ENCODE measurements at regions not wholly inside any gene's neighbourhood (a gene's known extent, or its start where the extent isn't known, plus 50 kb on each side); places are given as distances from the start of the nearest gene placed in this dataset.
A peak's percentile ranks its signal among the peaks of the same experiment; 100 is the strongest.

DNA sequence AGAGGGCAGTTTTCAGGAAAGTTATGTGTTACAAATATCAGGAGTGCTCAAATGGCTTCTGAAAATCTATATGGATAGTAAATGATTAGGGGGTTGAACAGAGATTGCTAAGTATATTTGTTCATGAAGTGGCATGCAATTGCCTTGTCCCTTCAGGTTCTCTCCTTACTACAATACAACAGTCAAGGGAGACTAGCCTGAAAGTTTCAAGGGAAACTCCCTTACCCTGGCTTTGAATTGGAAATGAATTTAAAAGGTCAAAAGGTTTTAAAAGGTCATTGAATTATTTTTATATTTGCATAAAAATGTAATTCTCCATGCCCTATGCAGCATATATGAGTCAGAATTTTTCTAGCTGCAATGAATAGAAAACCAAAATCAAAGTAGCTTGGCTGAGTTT lies 253.1 kb upstream of the SYT1 start:
- DNase-seq, result no peak

DNA sequence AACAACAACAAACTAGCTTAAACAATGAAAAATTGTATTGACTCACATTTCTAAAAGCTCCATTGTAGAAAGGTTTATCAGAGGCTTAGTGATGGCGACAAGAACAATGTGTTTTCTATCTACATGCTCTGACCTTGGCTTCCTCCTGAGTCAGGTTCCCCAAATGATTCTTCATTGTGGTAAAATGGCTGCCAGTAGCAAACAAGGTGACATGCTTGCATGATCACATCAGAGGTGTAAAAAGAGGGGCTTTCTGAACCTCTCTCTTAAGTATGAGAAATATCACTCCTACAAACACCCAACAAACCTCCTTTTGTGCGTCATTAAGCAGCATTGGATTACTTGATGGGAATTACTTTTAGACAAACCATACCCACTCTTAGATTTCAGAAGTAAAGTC lies 252.4 kb upstream of the SYT1 start:
- DNase-seq, result no peak

- no peak for DNase-seq
Measured at GRCh38 chr12:78617683-78618082, 246.9 kb upstream of the SYT1 start.

DNA sequence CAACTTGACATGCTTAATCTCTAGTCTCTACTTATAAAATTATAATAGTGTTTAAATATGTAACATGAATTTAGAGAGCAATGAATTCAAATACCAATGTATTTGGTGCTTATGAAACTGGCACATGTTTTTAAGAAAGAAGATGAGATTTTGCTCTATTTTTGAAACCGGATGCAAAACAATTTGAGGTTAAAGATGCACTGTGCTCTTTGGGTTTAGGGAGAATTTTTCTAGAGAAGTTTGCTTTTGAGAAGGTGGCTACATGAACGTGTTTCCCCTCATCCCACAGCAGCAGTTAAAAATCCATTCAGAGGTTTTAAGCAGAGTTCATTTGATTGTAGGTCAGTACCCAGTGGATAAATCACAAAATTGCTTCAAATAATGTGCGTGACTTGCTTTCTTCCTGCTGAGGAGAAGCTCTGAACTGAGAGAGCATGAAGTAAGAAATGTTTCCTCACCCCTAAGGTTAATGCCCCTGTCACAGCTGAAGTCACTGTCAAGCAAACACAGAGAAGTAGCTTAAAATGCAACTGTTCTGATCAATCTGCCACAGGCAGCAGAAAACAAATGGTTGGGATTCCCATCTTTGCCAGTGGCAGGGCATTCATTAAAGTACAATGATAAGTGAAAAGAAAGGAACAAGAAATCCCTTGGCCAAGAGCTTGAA lies 241.9 kb upstream of the SYT1 start:
- DNase-seq, result no peak

GRCh38 chr12:78628491-78629100 lies 236.0 kb upstream of the SYT1 start:
- DNase-seq, result no peak

DNA sequence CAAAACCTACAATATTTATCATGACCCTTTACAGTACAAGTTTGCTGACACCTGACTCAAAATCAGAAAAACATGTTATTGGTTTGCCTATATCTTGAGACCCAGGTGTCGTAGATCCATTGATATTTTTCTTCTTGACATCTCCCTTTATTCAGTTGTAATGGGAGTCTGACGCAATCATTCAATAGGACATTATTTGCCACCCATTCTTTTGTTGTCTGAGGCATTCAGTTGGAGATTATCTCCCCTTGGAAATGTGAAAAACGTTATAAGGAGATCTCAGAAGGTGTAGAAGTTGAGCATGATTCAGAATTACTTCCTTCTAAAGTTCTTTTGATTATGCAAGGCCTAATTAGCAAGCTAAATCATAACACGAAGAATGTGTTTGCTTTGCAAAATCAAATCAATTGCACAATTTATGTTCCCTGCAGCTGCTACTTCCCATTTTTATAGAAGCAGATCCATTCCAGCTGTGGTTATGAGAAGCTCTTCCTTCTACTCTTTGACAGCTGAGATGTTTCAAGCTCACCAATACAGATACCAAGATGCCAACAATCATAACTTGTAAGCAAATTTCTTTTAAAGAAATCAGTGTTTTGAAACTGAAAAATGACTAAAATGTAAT lies 228.2 kb upstream of the SYT1 start:
- DNase-seq, result no peak

- DNase-seq, result peak; percentile 22
Measured at GRCh38 chr12:78641837-78642423, 222.6 kb upstream of the SYT1 start.

GRCh38 chr12:78645956-78646355 lies 218.6 kb upstream of the SYT1 start:
- DNase-seq, result peak; percentile 69

- no peak for DNase-seq
Measured at GRCh38 chr12:78651755-78652154, 212.8 kb upstream of the SYT1 start.

DNA sequence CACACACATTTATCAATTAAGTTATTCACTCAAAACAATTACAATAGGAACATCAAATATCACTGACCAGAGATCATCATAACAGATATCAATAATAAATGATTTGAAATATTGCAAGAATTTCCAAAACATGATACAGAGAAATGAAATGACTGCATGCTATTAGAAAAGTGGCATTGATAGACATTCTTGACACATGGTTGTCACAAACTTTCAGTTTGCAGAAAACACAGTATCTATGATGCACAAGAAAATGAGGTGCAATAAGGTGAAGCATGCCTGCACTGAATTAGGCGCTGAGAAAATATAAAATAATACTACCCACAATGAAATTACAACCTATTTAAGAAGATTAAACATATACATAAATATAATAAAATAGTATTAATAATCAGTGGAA lies 198.0 kb upstream of the SYT1 start:
- no peak for DNase-seq

GRCh38 chr12:78671295-78671694 lies 193.3 kb upstream of the SYT1 start:
- DNase-seq, result peak; percentile 83

- no peak for DNase-seq
Measured at GRCh38 chr12:78672033-78672432, 192.5 kb upstream of the SYT1 start.

- DNase-seq, result peak; percentile 46
Measured at GRCh38 chr12:78674311-78675090, 190.1 kb upstream of the SYT1 start.

- no peak for DNase-seq
Measured at GRCh38 chr12:78680596-78680995, 184.0 kb upstream of the SYT1 start.

DNA sequence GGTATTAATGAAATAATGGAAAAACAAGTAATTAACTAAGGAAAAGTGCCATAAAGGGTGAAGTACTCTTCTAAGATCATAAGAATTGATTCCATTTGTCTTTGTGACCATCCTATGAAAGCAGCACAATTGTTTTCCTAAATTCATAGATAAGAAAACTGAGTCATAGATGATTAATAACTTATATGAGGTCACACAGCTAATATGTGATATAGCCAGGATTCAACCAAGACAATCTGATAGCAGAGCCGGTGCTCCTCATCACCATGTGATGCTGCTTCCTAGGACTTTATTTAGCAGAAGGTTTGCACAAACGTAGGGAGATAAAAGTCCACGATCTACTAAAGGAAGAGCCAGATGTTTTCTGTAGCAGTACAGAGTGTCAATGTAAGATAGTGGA lies 181.5 kb upstream of the SYT1 start:
- no peak for DNase-seq

DNA sequence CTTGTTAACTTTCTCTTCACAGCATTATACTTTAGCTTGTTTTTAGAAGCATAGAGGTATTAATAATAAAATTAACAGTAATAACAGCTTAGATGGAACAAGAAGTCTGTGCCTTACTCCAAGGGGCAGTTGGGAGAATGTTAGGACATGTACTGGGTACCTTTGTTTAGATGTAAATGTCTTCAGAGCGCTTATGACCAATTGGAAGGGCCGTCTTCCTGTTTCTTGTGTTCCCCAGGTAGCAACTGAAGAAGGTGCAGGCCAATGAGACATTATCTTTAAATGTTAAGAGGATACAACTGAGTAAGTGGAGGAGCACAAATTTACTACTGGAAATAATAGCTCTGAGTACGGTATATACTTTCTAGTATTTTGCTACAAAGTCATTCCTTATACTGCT lies 180.9 kb upstream of the SYT1 start:
- DNase-seq, result no peak

DNA sequence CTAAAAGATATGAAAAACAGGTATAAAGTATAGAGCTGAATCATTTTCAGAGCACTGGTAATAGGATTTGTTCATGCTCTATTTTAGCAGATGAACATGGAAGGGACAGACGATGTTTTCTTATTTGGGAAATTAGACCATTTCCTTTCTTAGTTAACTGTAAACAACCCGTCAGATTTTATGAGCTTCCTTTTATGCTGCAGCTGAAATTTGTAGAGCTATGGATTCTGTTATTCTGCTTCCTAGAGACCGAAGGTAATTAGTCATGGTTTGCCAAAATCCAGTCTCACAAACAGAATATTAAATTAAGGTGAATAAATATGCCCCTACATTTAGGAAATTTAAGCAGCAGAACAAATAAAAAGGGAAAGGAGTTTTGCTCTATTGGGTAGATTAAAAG lies 180.2 kb upstream of the SYT1 start:
- no peak for DNase-seq

DNA sequence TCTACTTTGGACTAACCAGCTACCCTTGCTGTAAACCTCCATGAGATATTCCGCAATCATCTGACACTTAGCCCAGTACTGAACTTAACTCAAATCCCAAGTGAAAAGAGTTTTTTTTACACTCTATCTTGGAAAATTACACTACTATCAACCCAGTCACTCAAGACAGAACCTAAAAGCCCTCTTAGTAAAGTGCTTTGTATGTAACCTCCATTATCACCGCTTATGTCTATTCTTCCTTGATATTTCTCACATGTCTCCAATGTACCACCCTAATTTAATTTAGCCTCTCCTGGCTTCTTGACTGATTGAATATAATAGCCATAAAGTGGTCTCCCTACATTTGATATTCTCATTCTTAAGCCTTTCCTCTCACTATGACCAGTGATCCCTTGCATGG lies 168.8 kb upstream of the SYT1 start:
- DNase-seq, result no peak

- DNase-seq, result no peak
Measured at GRCh38 chr12:78696267-78696666, 168.3 kb upstream of the SYT1 start.

DNA sequence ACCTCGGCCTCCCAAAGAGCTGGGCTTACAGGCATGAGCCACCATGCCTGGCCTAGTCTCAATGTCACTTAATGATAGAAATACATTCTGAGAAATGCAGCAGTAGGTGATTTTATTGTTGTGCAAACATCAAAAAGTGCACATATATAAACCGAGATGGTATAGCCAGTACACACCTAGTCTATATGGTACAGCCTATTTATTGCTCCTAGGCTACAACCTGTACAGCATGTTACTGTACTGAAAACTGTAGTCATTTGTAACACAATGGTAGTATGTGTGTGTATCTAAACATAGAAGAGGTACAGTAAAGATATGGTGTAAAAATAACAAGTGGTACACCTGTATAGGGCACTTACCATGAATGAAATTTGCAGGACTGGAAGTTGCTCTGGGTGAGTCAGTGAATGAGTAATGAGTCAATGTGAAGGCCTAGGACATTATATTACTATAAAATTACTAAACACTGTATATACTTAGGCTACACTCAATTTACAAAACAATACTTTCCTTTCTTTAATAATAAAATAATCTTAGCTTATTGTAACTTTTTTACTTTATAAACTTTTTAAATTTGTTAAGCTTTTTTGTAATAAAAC lies 166.7 kb upstream of the SYT1 start:
- DNase-seq, result peak; percentile 8

- DNase-seq, result peak; percentile 10
Measured at GRCh38 chr12:78698747-78699146, 165.8 kb upstream of the SYT1 start.

DNA sequence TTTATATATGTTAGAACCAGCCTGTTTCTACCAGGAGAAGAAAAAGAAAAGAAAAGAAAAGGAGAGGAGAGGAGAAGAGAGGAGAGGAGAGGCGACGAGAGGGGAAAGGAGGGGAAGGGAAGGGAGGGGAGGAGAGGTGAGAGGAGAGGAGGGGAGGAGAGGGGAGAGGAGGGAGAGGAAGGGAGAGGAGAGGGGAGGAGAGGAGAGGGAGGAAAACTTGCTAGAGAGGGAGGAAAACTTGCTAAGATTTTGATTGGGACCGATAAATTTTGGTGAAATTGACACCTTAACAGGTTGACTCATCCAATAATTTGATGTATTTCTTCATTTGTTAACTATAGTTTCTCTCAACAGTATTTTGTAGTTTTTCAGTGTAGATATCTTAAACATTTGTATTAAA lies 164.0 kb upstream of the SYT1 start:
- no peak for DNase-seq

All from fibroblast of upper back skin (primary cell).